SK-N-MC (cell line): ENCODE measurements at regions not wholly inside any gene's neighbourhood (a gene's known extent, or its start where the extent isn't known, plus 50 kb on each side); places are given as distances from the start of the nearest gene placed in this dataset.
"Not testable (repeated sequence)": the region's sequence is repeated elsewhere in the genome, so short reads cannot be mapped to it uniquely, and the experiment has no call there.

Experiments used
- DNase-seq: peaks from one replicate; pipeline ENCODE4 v3.0.0-alpha.2; 2011; ENCODE audit warnings: low read depth, low spot score
- H3K27ac ChIP-seq: fragments of 200-600 bp; sonication (generic); 2 replicates; pipeline ENCODE4 v1.5.1; 2016; ENCODE audit warnings: mixed run types
- H3K36me3 ChIP-seq: fragments of 200-600 bp; sonication (generic); 2 replicates; pipeline ENCODE4 v1.6.1; 2017; ENCODE audit warnings: antibody characterized with exemption, low read length, mixed read lengths; ENCODE audit not compliant: insufficient read depth
- H3K4me3 ChIP-seq: fragments of 200-600 bp; sonication (generic); 2 replicates; pipeline ENCODE4 v1.5.1; 2016
- H3K9ac ChIP-seq: fragments of 200-600 bp; sonication (generic); 2 replicates; pipeline ENCODE4 v1.8.0; 2017; ENCODE audit warnings: mixed run types, mixed read lengths; ENCODE audit not compliant: insufficient read length
- H3K9me3 ChIP-seq: fragments of 200-600 bp; sonication (generic); 2 replicates; pipeline ENCODE4 v1.6.1; 2017; ENCODE audit warnings: low read depth, mild to moderate bottlenecking, antibody characterized with exemption, low read length, moderate library complexity, mixed read lengths
- EZH2 ChIP-seq: fragments of 200-600 bp; sonication (generic); IDR thresholded peaks from one replicate; pipeline ENCODE4 v1.6.1; 2017; ENCODE audit warnings: antibody characterized with exemption
- FOXP2 ChIP-seq: optimal IDR thresholded peaks from 2 replicates; pipeline ENCODE3; 2011; ENCODE audit warnings: mild to moderate bottlenecking, moderate library complexity; ENCODE audit not compliant: insufficient read depth; ENCODE audit errors: extremely low read length, control extremely low read depth
- POLR2AphosphoS5 ChIP-seq: IDR thresholded peaks from 2 replicates; pipeline ENCODE4 v1.6.1; 2012; ENCODE audit warnings: mild to moderate bottlenecking, low read depth, low read length, borderline replicate concordance

DNA sequence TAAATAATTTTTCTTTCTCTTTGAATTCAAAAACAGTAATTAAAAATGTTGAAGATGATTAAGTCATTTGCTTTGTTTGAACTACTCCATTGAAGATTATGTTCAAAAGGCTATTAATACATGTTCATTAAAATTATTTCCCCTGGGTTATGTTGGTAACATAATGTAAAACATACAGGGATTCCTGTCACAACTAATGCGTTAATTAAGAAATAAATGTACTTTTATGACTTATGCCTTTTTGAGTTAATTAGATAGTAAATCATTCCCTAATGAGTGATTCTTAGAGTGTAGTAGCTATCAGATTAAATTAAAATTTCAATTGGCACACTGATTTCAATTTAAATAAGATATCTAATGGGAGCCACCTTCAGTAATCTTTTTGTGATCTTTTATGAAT lies 549.1 kb downstream of the ANKRD50 start:
- no peaks in the 10 kb centered on the region for H3K9me3 ChIP-seq
- H3K4me3 ChIP-seq = no peak overlapping the region
- H3K9ac ChIP-seq = no peak overlapping the region
- no peak for TF ChIP-seq EZH2
- no peak for TF ChIP-seq FOXP2
- TF ChIP-seq POLR2AphosphoS5 = no peak
- no peak for DNase-seq
- no peaks in the 10 kb centered on the region for H3K36me3 ChIP-seq
- no peak overlapping the region for H3K27ac ChIP-seq

DNA sequence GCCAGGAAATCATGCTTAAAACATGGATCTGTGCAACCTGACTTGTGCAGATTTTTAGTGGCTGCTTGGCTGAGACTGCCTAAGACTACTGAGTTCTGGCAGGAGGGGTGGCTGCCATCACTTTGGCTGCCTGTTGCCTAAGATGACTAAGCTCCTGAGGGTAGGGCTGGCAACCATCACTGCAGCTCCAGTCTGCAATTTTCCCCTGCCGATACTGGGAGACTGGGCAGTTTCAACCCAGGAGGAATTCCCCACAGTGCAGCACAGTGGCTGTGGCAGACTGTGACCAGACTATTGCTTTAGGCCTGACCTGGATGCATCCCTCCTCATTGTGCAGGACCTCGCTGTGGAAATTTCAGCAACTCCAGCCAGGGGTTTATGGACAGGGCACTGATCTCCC lies 544.9 kb downstream of the ANKRD50 start:
- H3K36me3 ChIP-seq = no peaks in the 10 kb centered on the region
- DNase-seq = no peak
- no peak overlapping the region for H3K9ac ChIP-seq
- TF ChIP-seq FOXP2 (no peak), EZH2 (no peak), POLR2AphosphoS5 (no peak)
- H3K27ac ChIP-seq = no peak overlapping the region
- no peaks in the 10 kb centered on the region for H3K9me3 ChIP-seq
- no peak overlapping the region for H3K4me3 ChIP-seq

GRCh38 chr4:124169524-124169923 lies 543.0 kb downstream of the ANKRD50 start:
- DNase-seq, H3K9ac ChIP-seq, H3K4me3 ChIP-seq, H3K9me3 ChIP-seq, H3K36me3 ChIP-seq, H3K27ac ChIP-seq: not testable (repeated sequence)

- DNase-seq = peak; percentile 56
- Histone ChIP-seq H3K9me3 (no peaks in the 10 kb centered on the region), H3K4me3 (peak overlapping the region; percentile 25), H3K36me3 (no peaks in the 10 kb centered on the region), H3K9ac (peak overlapping the region; percentile 15), H3K27ac (peak overlapping the region; percentile 82)
- TF ChIP-seq FOXP2 = no peak
- TF ChIP-seq POLR2AphosphoS5 = 0 out of 2 replicates have a peak, but pooled peaks have one; percentile 13
- TF ChIP-seq EZH2 = no peak
Observed at GRCh38 chr4:124173912-124174311, 538.6 kb downstream of the ANKRD50 start.

- Histone ChIP-seq H3K27ac (no peak overlapping the region), H3K9me3 (no peaks in the 10 kb centered on the region), H3K4me3 (no peak overlapping the region), H3K36me3 (no peaks in the 10 kb centered on the region), H3K9ac (no peak overlapping the region)
- no peak for TF ChIP-seq POLR2AphosphoS5
- TF ChIP-seq FOXP2 = no peak
- TF ChIP-seq EZH2 = no peak
- no peak for DNase-seq
Observed at GRCh38 chr4:124177647-124178425, 534.7 kb downstream of the ANKRD50 start.

DNA sequence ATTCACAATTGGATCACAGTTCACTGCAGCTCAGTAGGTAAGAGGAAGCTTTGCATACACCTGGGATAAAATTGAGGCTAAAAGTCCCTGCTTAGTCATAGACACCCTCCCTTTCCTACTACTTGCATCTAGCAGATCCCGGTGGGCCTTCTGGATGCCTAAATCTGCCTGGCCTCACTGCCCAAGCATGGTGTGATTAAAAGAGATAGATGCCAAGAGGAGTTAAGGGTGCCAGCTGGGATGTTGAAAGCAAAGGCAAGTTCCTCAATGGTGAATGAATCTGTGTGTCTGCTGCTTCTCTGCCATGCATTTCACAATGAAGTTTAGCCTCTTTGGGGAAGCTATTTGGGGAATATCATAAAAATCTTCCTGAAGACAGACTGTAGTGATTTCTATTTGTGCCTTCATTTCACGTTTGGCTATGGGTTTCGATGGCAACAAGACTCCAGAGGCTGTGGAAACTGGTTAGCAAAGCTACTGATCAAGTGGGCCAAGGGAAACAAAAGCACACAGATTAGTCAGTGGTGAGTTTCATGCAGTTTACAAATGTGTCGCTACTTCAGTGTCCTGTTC lies 534.0 kb downstream of the ANKRD50 start:
- Histone ChIP-seq H3K9me3 (no peaks in the 10 kb centered on the region), H3K4me3 (no peak overlapping the region), H3K36me3 (no peaks in the 10 kb centered on the region), H3K9ac (no peak overlapping the region), H3K27ac (no peak overlapping the region)
- no peak for DNase-seq
- no peak for TF ChIP-seq FOXP2
- TF ChIP-seq POLR2AphosphoS5 = no peak
- TF ChIP-seq EZH2 = no peak

GRCh38 chr4:124179506-124180186 lies 532.9 kb downstream of the ANKRD50 start:
- DNase-seq = no peak
- Histone ChIP-seq H3K9ac (no peak overlapping the region), H3K27ac (peak overlapping the region; percentile 70), H3K4me3 (peak overlapping the region; percentile 64), H3K9me3 (no peaks in the 10 kb centered on the region), H3K36me3 (no peaks in the 10 kb centered on the region)
- TF ChIP-seq POLR2AphosphoS5 (no peak), FOXP2 (no peak), EZH2 (no peak)

- DNase-seq = no peak
- no peak overlapping the region for H3K27ac ChIP-seq
- no peaks in the 10 kb centered on the region for H3K36me3 ChIP-seq
- H3K4me3 ChIP-seq = no peak overlapping the region
- no peaks in the 10 kb centered on the region for H3K9me3 ChIP-seq
- no peak overlapping the region for H3K9ac ChIP-seq
- TF ChIP-seq POLR2AphosphoS5 = no peak
- no peak for TF ChIP-seq EZH2
- TF ChIP-seq FOXP2 = no peak
Observed at GRCh38 chr4:124181039-124181438, 531.5 kb downstream of the ANKRD50 start.
